Astrocyte (in vitro differentiated cells and primary cell): ENCODE measurements at regions not wholly inside any gene's neighbourhood (a gene's known extent, or its start where the extent isn't known, plus 50 kb on each side); places are given as distances from the start of the nearest gene placed in this dataset.

Source experiments
- EZH2 ChIP-seq: IDR thresholded peaks from 2 replicates; pipeline ENCODE4 v1.6.1; 2012; ENCODE audit warnings: mild to moderate bottlenecking, low read length, inconsistent platforms; ENCODE audit not compliant: insufficient read depth
- TF ChIP-seq, protein P1 (sequence below): IDR thresholded peaks from 2 replicates; pipeline ENCODE4 v1.5.1; 2011; ENCODE audit warnings: low read depth, mild to moderate bottlenecking, inconsistent platforms, low read length, moderate library complexity; ENCODE audit not compliant: insufficient read depth

DNA sequence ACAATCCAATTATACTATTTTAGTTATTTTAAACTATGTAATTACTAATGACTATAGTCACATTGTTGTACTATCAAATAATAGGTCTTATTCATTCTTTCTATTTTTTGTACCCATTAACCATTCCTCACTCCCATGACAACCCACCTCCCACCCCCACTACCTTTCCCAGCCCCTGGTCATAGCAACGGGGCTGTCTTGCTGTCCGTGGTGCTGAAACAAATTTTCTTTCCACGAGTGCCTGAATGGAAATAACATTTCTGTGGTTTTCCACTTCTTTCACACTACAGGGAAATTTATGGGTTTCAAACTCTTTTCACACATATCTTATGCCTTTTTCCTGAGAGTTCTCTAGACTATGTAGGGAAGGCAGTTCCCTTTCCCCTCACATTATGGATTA lies 326.6 kb downstream of the PHKB start:
- no peak for TF ChIP-seq EZH2
- TF ChIP-seq, protein P1, sequence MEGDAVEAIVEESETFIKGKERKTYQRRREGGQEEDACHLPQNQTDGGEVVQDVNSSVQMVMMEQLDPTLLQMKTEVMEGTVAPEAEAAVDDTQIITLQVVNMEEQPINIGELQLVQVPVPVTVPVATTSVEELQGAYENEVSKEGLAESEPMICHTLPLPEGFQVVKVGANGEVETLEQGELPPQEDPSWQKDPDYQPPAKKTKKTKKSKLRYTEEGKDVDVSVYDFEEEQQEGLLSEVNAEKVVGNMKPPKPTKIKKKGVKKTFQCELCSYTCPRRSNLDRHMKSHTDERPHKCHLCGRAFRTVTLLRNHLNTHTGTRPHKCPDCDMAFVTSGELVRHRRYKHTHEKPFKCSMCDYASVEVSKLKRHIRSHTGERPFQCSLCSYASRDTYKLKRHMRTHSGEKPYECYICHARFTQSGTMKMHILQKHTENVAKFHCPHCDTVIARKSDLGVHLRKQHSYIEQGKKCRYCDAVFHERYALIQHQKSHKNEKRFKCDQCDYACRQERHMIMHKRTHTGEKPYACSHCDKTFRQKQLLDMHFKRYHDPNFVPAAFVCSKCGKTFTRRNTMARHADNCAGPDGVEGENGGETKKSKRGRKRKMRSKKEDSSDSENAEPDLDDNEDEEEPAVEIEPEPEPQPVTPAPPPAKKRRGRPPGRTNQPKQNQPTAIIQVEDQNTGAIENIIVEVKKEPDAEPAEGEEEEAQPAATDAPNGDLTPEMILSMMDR: no peak
